Nephron (organoid): ENCODE measurements at regions not wholly inside any gene's neighbourhood (a gene's known extent, or its start where the extent isn't known, plus 50 kb on each side); places are given as distances from the start of the nearest gene placed in this dataset.
A peak's percentile ranks its signal among the peaks of the same experiment; 100 is the strongest.

Experiments used
- H3K27ac Mint-ChIP-seq, 3 experiments: 2 replicates each; pipeline ENCODE4 v1.8.0; 2020; ENCODE audit warnings: mixed read lengths in 3 of 3, mild to moderate bottlenecking in 2 of 3, moderate library complexity in 1 of 3
- H3K27me3 Mint-ChIP-seq: 2 replicates; pipeline ENCODE4 v1.8.0; 2021; ENCODE audit warnings: low read depth, mild to moderate bottlenecking, moderate library complexity, mixed read lengths
- H3K36me3 Mint-ChIP-seq: 2 replicates; pipeline ENCODE4 v1.8.0; 2020; ENCODE audit warnings: low read depth, mixed read lengths
- H3K4me1 Mint-ChIP-seq: 2 replicates; pipeline ENCODE4 v1.8.0; 2020; ENCODE audit warnings: mixed read lengths
- H3K4me3 Mint-ChIP-seq, 3 experiments: 2 replicates each; pipeline ENCODE4 v1.8.0; 2020; ENCODE audit warnings: mild to moderate bottlenecking in 3 of 3, mixed read lengths in 3 of 3, moderate library complexity in 2 of 3
- H3K9me3 Mint-ChIP-seq: 2 replicates; pipeline ENCODE4 v1.8.0; 2020; ENCODE audit warnings: mixed read lengths
- TF ChIP-seq, protein P1 (sequence below), 3 experiments: fragments of 200-600 bp; sonication (generic); IDR thresholded peaks; one replicate each; pipeline ENCODE4 v1.5.0; 2021; ENCODE audit warnings: antibody characterized with exemption in 3 of 3; ENCODE audit not compliant: unreplicated experiment in 3 of 3

DNA sequence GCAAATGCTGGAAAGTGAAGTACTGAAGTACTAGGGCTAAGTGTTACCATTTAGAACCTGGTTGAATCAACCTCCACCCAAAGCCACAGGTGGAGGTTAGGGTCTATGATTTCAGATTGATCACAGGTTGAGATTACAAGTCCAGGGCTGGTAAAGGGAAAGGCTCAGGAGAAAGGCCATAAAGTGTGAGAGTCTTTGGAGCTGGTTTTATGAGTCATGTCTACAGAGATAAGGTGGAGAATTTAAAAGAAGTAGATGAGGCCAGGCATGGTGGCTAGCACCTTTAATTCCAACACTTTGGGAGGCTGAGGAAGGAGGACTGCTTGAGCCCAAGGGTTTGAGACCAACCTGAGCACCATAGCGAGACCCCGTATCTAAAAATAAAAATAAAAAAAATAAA, 221.7 kb upstream of the CDH11 start:
- Mint-ChIP-seq H3K27me3 (no peaks in the 10 kb centered on the region), H3K27ac (no peak overlapping the region), H3K36me3 (no peaks in the 10 kb centered on the region), H3K9me3 (no peaks in the 10 kb centered on the region), H3K4me1 (peaks cover 11% of the 10 kb centered on the region), H3K4me3 (no peak overlapping the region)
- TF ChIP-seq, protein P1, sequence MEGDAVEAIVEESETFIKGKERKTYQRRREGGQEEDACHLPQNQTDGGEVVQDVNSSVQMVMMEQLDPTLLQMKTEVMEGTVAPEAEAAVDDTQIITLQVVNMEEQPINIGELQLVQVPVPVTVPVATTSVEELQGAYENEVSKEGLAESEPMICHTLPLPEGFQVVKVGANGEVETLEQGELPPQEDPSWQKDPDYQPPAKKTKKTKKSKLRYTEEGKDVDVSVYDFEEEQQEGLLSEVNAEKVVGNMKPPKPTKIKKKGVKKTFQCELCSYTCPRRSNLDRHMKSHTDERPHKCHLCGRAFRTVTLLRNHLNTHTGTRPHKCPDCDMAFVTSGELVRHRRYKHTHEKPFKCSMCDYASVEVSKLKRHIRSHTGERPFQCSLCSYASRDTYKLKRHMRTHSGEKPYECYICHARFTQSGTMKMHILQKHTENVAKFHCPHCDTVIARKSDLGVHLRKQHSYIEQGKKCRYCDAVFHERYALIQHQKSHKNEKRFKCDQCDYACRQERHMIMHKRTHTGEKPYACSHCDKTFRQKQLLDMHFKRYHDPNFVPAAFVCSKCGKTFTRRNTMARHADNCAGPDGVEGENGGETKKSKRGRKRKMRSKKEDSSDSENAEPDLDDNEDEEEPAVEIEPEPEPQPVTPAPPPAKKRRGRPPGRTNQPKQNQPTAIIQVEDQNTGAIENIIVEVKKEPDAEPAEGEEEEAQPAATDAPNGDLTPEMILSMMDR (IDR thresholded peaks at IDR 0.05; ENCODE audit: unreplicated experiment in 3 of 3) = no peak

DNA sequence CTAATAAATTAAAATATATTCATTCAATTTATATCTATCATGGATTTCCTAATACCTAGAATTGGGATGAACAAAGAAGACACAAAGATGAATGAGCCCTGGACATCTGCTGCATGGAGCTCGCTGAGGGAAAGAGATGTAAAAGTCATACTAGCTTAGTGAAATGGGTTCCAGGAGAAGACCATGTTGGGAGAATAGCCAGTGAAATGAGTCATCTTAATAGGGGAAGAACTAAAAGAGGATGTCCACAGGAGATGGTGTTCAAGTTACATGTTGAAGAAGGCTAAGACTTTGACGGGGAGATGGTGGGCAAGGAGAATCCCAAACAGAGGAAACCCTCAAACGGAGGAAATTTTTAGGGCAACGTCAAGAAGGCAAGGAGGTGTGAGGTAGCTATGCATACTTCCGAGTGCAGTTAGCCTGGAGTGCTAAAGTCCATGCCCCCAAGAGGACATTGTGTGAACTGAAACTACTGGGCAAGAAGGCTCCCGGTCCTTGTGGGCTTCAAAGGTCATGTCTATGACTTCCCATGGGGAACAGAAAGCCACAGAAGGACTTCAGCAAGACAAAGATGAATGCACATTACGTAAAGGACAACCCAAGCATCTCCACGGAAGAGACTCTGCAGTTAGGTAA, 220.5 kb upstream of the CDH11 start:
- Mint-ChIP-seq H3K36me3 (no peaks in the 10 kb centered on the region), H3K27me3 (no peaks in the 10 kb centered on the region)
- TF ChIP-seq, protein P1 (IDR thresholded peaks at IDR 0.05; ENCODE audit: unreplicated experiment in 3 of 3) = no peak

DNA sequence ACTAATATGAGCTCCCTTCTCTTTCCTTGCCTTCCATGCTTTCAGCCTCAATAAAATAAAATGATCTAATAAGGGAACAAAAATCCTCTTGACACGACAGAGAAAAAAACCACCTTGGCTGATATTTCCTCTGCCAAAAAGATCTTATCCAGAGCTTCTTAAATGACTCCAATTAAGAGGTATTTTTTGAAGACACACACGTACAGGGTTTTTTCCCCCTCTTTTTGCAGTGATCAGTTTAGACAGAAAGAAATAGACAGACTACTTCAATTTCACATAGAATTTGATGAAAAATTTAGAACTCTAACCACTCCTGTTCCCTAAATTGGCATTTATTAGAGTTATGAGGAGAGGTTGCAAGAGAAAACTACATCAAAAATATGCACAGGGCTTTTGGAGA, 217.2 kb upstream of the CDH11 start:
- H3K4me3 Mint-ChIP-seq = no peak overlapping the region

More for the DNA sequence above, 220.5 kb upstream of the CDH11 start:
- no peak overlapping the region for H3K27ac Mint-ChIP-seq
- H3K4me1 Mint-ChIP-seq = peaks cover 11% of the 10 kb centered on the region
- no peaks in the 10 kb centered on the region for H3K9me3 Mint-ChIP-seq
- H3K4me3 Mint-ChIP-seq = no peak overlapping the region

DNA sequence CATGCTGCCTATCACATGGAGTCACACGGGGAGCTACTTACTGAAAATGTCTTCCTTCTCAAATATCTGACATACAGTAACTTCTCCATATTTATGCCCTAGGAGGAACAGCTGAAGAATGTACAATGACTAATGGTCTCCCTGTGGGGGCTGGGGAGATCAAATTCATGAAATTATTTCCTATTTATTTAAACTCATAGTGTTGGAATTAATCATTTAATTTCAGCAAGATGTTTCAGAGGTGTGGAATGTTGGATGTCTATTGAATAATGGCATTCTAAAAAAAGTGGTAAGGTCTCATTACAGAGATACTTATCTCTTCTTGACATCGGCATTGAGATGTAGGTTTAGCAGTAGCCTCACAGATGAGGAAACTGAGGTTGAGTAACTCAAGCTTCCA, 214.3 kb upstream of the CDH11 start:
- no peaks in the 10 kb centered on the region for H3K36me3 Mint-ChIP-seq
- H3K27ac Mint-ChIP-seq = peak overlapping the region in 1 of 3 experiments; percentile 7
- H3K4me1 Mint-ChIP-seq = peaks cover 28% of the 10 kb centered on the region
- no peak overlapping the region for H3K4me3 Mint-ChIP-seq
- H3K27me3 Mint-ChIP-seq = no peaks in the 10 kb centered on the region
- TF ChIP-seq, protein P1 (IDR thresholded peaks at IDR 0.05; ENCODE audit: unreplicated experiment in 3 of 3) = no peak
- no peaks in the 10 kb centered on the region for H3K9me3 Mint-ChIP-seq

More for the DNA sequence above, 217.2 kb upstream of the CDH11 start:
- Mint-ChIP-seq H3K27ac (no peak overlapping the region), H3K27me3 (no peaks in the 10 kb centered on the region), H3K4me1 (peaks cover 26% of the 10 kb centered on the region), H3K36me3 (no peaks in the 10 kb centered on the region), H3K9me3 (no peaks in the 10 kb centered on the region)
- TF ChIP-seq, protein P1 (IDR thresholded peaks at IDR 0.05; ENCODE audit: unreplicated experiment in 3 of 3) = no peak

DNA sequence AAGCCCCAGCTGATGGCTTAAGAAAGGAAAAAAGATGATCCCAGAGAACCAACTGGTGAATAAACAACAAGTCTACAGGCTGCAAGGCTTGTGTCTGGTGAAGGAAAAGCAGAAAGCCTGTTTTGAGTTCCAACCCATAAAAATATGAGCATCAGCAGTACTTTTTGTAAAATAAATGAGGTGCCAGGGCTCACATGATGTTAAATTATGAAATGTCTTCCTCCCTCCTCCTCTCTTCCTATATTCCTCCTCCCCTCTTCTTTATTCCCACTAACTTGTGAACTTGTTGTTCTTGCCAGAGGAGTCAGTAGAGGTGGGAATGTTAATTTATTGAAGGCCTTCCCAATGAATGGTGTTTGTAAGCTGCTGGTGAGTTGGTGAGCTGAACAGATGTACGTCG, 212.2 kb upstream of the CDH11 start:
- peaks cover 19% of the 10 kb centered on the region for H3K4me1 Mint-ChIP-seq
- no peaks in the 10 kb centered on the region for H3K36me3 Mint-ChIP-seq
- H3K27me3 Mint-ChIP-seq = no peaks in the 10 kb centered on the region
- peak overlapping the region in 2 of 3 experiments; percentile 17 to 40 for H3K27ac Mint-ChIP-seq
- H3K9me3 Mint-ChIP-seq = peaks cover 9% of the 10 kb centered on the region
- TF ChIP-seq, protein P1 (IDR thresholded peaks at IDR 0.05; ENCODE audit: unreplicated experiment in 3 of 3) = no peak
- no peak overlapping the region for H3K4me3 Mint-ChIP-seq

DNA sequence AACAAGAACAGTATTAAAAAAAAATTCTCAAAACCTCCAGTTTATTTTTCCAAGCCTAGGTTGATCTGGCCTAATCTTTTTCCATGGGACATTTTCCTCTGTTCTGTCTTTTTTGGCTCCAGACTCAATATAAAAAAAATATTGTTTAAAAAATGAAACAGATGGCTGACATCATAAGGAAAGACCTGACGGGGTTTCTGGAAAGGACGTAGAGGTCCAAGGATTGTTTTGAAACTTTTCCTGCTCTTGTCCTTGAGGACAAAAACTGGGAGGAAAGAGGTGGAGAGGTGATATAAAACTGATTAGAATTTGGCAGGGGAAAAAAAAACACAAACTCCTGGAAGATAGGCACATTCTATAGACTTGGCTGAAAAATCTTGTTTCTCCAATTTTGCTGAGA, 211.4 kb upstream of the CDH11 start:
- TF ChIP-seq, protein P1 (IDR thresholded peaks at IDR 0.05; ENCODE audit: unreplicated experiment in 3 of 3) = no peak
- no peaks in the 10 kb centered on the region for H3K36me3 Mint-ChIP-seq
- peaks cover 16% of the 10 kb centered on the region for H3K4me1 Mint-ChIP-seq
- peak overlapping the region in 2 of 3 experiments; percentile 40 to 79 for H3K27ac Mint-ChIP-seq
- no peaks in the 10 kb centered on the region for H3K27me3 Mint-ChIP-seq
- no peak overlapping the region for H3K4me3 Mint-ChIP-seq
- peaks cover 9% of the 10 kb centered on the region for H3K9me3 Mint-ChIP-seq
